Upper lobe of right lung (tissue), 1 donor: ENCODE measurements at regions not wholly inside any gene's neighbourhood (a gene's known extent, or its start where the extent isn't known, plus 50 kb on each side); places are given as distances from the start of the nearest gene placed in this dataset.

ENCODE experiments used
- ATAC-seq: fragments of 200-7000 bp; cut with Tn5 transposase; one replicate; pipeline ENCODE4 v1.9.1; 2020; ENCODE audit warnings: mild to moderate bottlenecking, moderate library complexity
- DNase-seq: peaks from one replicate; pipeline ENCODE4 v3.0.0-alpha.2; 2020
- H3K27ac ChIP-seq: fragments of 200-600 bp; one replicate; pipeline ENCODE4 v1.8.0; 2022
- H3K27me3 ChIP-seq: fragments of 200-600 bp; one replicate; pipeline ENCODE4 v1.8.0; 2022; ENCODE audit warnings: mild to moderate bottlenecking
- H3K36me3 ChIP-seq: fragments of 200-600 bp; one replicate; pipeline ENCODE4 v1.8.0; 2022
- H3K4me1 ChIP-seq: fragments of 200-600 bp; one replicate; pipeline ENCODE4 v1.8.0; 2022
- H3K4me3 ChIP-seq: fragments of 200-600 bp; one replicate; pipeline ENCODE4 v1.8.0; 2022; ENCODE audit warnings: mild to moderate bottlenecking
- H3K9me3 ChIP-seq: fragments of 200-600 bp; one replicate; pipeline ENCODE4 v1.8.0; 2022
- intact Hi-C: fragments of 100-400 bp; cut with DNase I; formaldehyde crosslinking; loops from one replicate; pipeline ENCODE4 v1.11.0; 2022
- TF ChIP-seq, protein P1 (sequence below): fragments of 200-600 bp; IDR thresholded peaks from one replicate; pipeline ENCODE4 v1.8.0; 2022; ENCODE audit warnings: antibody characterized with exemption
- donor health status: DM: no; HTN: yes; CAD: no; lungs with severe emphysema.

DNA sequence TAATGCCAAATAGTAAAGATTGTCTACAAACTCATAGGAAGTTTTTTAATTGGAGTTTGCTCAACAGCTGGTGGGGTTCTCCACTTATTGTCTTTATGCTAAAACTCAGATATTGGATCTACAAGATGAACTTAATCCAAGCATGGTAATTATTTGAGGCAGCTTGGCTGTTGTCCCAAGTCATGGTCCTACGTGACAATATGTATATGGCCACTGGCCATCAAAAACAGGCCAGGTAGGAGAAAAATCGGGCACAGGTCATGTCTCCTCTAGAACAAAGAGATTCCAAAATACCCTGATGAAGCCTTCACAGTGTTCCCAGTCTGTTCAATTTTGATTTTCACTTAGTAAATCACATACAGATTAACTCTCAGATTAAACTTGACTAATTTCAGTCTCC lies 606.4 kb downstream of the TNS3 start:
- Histone ChIP-seq H3K4me3 (no peak overlapping the region), H3K27me3 (no peaks in the 10 kb centered on the region), H3K36me3 (no peaks in the 10 kb centered on the region), H3K4me1 (no peaks in the 10 kb centered on the region), H3K27ac (no peak overlapping the region), H3K9me3 (no peaks in the 10 kb centered on the region)
- no peak for ATAC-seq
- TF ChIP-seq, protein P1, sequence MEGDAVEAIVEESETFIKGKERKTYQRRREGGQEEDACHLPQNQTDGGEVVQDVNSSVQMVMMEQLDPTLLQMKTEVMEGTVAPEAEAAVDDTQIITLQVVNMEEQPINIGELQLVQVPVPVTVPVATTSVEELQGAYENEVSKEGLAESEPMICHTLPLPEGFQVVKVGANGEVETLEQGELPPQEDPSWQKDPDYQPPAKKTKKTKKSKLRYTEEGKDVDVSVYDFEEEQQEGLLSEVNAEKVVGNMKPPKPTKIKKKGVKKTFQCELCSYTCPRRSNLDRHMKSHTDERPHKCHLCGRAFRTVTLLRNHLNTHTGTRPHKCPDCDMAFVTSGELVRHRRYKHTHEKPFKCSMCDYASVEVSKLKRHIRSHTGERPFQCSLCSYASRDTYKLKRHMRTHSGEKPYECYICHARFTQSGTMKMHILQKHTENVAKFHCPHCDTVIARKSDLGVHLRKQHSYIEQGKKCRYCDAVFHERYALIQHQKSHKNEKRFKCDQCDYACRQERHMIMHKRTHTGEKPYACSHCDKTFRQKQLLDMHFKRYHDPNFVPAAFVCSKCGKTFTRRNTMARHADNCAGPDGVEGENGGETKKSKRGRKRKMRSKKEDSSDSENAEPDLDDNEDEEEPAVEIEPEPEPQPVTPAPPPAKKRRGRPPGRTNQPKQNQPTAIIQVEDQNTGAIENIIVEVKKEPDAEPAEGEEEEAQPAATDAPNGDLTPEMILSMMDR: no peak
- no peak for DNase-seq
- intact Hi-C loops: no loop called here

DNA sequence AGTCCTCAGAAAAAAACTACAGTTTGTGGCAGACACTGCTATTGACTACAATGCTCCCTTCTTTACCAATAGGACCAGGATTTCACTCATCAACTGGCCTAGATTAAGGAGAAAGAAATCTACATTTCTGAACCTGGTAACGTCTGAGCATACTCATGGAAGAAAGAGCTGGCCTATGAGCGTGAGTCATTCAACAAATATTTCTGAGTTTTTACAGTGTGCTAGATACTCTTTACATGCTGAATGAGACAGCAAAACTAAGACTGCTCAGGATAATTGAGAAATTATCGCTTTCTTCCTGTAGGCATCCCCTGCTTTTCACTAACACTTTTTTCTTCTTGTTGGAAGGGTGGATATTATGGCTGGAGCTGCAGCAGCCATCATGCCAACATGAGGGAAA lies 609.7 kb downstream of the TNS3 start:
- Histone ChIP-seq H3K9me3 (no peaks in the 10 kb centered on the region), H3K4me3 (no peak overlapping the region), H3K27me3 (no peaks in the 10 kb centered on the region), H3K4me1 (no peaks in the 10 kb centered on the region), H3K36me3 (no peaks in the 10 kb centered on the region), H3K27ac (no peak overlapping the region)
- DNase-seq: no peak
- ATAC-seq: no peak
- intact Hi-C loops: no loop called here
- TF ChIP-seq, protein P1: no peak

DNA sequence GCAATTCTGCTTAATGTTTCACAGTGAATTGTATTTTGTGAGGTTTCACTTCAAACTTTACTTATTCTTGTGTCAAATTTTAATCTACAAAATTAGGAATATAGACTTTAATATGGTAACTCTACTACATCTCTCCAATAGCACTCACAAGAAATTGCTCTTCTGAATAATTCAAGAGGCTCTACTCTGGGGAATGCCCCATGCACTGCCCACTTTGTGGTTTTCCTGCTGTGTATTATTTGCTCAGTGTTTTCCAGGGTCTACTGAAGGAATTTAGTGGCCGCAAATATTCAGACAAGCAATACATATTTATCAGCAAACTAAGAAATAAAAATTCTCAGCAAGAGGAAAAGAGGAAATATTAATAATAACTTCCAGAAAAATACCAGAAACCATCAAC lies 611.4 kb downstream of the TNS3 start:
- intact Hi-C loops: no loop called here
- Histone ChIP-seq H3K4me3 (no peak overlapping the region), H3K9me3 (no peaks in the 10 kb centered on the region), H3K4me1 (no peaks in the 10 kb centered on the region), H3K27me3 (no peaks in the 10 kb centered on the region), H3K36me3 (no peaks in the 10 kb centered on the region), H3K27ac (no peak overlapping the region)
- ATAC-seq: no peak
- no peak for DNase-seq
- TF ChIP-seq, protein P1: no peak

DNA sequence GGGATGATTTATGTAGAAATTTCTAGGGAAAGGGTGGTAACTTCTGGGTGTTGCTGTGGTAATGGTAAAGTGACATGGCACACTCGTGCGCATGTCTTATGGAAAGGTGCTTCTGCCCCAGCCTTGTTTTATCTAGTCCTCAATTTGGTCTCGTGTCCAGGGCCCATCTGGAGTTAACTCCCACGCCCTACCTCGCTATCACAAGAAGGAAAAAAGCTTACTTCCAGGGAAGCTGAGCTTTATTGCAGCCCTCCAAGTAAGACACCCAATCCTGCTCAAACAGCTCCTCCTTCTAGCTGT lies 611.8 kb downstream of the TNS3 start:
- ATAC-seq: no peak

DNA sequence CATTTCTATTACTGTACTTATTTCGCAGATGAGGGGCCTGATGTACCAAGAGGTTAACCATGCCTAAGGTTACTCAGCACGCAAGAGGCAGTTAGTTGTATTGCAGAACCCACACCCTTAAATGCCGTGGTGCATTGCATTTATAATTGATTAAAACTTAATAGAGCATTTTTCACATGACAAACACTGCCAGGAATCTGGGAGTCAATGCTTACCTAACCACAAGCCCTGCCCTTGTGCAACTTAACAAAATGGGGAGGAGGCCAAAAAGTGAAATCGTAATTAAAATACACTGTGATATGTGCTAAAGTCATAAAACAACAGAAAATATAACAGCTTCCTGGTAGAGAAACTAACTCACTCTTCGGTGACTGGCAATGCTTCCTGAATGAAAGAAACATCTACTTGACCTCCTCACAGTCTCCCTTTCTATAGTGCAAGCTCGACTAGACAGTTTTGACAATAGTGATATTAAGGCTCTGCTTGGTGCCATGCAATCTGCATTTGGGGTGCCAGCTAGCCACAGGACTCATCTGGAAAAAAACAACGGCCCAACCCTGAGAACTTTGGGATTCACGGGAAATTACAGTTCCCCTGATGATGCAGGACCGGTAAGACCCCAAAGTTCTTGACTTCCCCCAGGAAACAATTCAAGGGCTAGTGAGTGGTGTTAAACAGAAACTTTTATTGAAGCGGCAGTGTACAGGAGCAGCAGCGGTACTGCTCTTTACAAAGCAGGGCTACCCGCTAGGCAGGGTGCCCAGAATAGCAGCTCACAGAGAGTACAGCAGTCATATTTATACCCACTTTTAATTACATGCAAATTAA lies 612.4 kb downstream of the TNS3 start:
- TF ChIP-seq, protein P1: no peak
- no peak for ATAC-seq
- intact Hi-C loops: no loop called here
- no peaks in the 10 kb centered on the region for H3K36me3 ChIP-seq
- H3K27me3 ChIP-seq: no peaks in the 10 kb centered on the region
- no peaks in the 10 kb centered on the region for H3K4me1 ChIP-seq
- DNase-seq: no peak
- H3K9me3 ChIP-seq: peaks cover under 1% of the 10 kb centered on the region
- H3K27ac ChIP-seq: no peak overlapping the region
- no peak overlapping the region for H3K4me3 ChIP-seq

More for the DNA sequence above, 611.8 kb downstream of the TNS3 start:
- no peak for DNase-seq
- intact Hi-C loops: no loop called here
- H3K27ac ChIP-seq: no peak overlapping the region
- TF ChIP-seq, protein P1: no peak
- no peaks in the 10 kb centered on the region for H3K27me3 ChIP-seq
- no peak overlapping the region for H3K4me3 ChIP-seq
- no peaks in the 10 kb centered on the region for H3K9me3 ChIP-seq
- H3K4me1 ChIP-seq: no peaks in the 10 kb centered on the region
- H3K36me3 ChIP-seq: no peaks in the 10 kb centered on the region

DNA sequence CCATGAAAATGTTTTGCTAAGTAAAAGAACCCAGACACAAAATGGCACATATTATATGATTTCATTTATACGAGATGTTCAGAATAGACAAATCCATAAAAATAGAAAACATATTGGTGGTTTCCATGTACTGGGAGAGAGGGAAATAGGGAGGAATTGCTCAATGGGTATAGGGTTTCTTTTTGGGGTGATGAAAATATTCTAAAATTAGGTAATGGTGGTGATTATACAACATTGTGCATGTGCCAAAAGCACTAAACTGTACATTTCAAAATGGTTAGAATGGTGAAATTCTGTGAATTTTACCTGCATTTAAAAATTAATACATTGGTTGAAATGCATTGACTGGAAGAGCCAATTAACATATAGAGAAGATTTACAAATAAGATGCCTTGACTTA lies 613.9 kb downstream of the TNS3 start:
- Histone ChIP-seq H3K9me3 (peaks cover 11% of the 10 kb centered on the region), H3K27ac (no peak overlapping the region), H3K27me3 (no peaks in the 10 kb centered on the region), H3K4me1 (no peaks in the 10 kb centered on the region), H3K4me3 (no peak overlapping the region), H3K36me3 (no peaks in the 10 kb centered on the region)
- DNase-seq (no peak), ATAC-seq (no peak)
- intact Hi-C loops: no loop called here
- TF ChIP-seq, protein P1: no peak
